C1 segment of cervical spinal cord (tissue), 14 donors: ENCODE measurements at regions not wholly inside any gene's neighbourhood (a gene's known extent, or its start where the extent isn't known, plus 50 kb on each side); places are given as distances from the start of the nearest gene placed in this dataset.

Experiments
- DNase-seq, 14 donors: peaks; one replicate each; lab custom pipeline; 2025; lab: John Stamatoyannopoulos, UW

GRCh38 chr3:21142031-21142430 is 609.0 kb downstream of the ZNF385D start:
- no peak for DNase-seq

- no peak for DNase-seq
These were observed 610.2 kb downstream of the ZNF385D start for GRCh38 chr3:21140785-21141184.

GRCh38 chr3:21138085-21138484 is 612.9 kb downstream of the ZNF385D start:
- DNase-seq = no peak

GRCh38 chr3:21132896-21133295 is 618.1 kb downstream of the ZNF385D start:
- DNase-seq = no peak

- no peak for DNase-seq
These were observed 630.2 kb downstream of the ZNF385D start for GRCh38 chr3:21120826-21121225.

- no peak for DNase-seq
These were observed 633.6 kb downstream of the ZNF385D start for GRCh38 chr3:21117370-21117769.

- no peak for DNase-seq
These were observed 642.0 kb downstream of the ZNF385D start for GRCh38 chr3:21109056-21109455.

- no peak for DNase-seq
These were observed 645.2 kb downstream of the ZNF385D start for GRCh38 chr3:21105784-21106183.

- no peak for DNase-seq
These were observed 650.2 kb downstream of the ZNF385D start for GRCh38 chr3:21100656-21101359.

GRCh38 chr3:21094686-21095085 is 656.3 kb downstream of the ZNF385D start:
- DNase-seq = no peak

- DNase-seq = no peak
These were observed 677.4 kb downstream of the ZNF385D start for GRCh38 chr3:21073561-21073960.

GRCh38 chr3:21067031-21067813 is 683.8 kb downstream of the ZNF385D start:
- DNase-seq = no peak

GRCh38 chr3:21062831-21063294 is 688.1 kb downstream of the ZNF385D start:
- no peak for DNase-seq

- DNase-seq = no peak
These were observed 691.6 kb downstream of the ZNF385D start for GRCh38 chr3:21059404-21059803.

GRCh38 chr3:21056293-21056692 is 694.7 kb downstream of the ZNF385D start:
- DNase-seq = no peak

GRCh38 chr3:21055015-21055414 is 696.0 kb downstream of the ZNF385D start:
- no peak for DNase-seq

GRCh38 chr3:21054064-21054463 is 696.9 kb downstream of the ZNF385D start:
- DNase-seq = no peak

GRCh38 chr3:21049334-21050062 is 701.5 kb downstream of the ZNF385D start:
- no peak for DNase-seq

GRCh38 chr3:21043139-21043538 is 707.9 kb downstream of the ZNF385D start:
- DNase-seq = no peak

- DNase-seq = no peak
These were observed 708.8 kb downstream of the ZNF385D start for GRCh38 chr3:21042184-21042583.

GRCh38 chr3:21041621-21042020 is 709.4 kb downstream of the ZNF385D start:
- no peak for DNase-seq

GRCh38 chr3:21036888-21037287 is 714.1 kb downstream of the ZNF385D start:
- DNase-seq = no peak
